Prostate gland (tissue), 2 donors: ENCODE measurements at regions not wholly inside any gene's neighbourhood (a gene's known extent, or its start where the extent isn't known, plus 50 kb on each side); places are given as distances from the start of the nearest gene placed in this dataset.

Experiments
- POLR2A ChIP-seq: fragments of 450-650 bp; IDR thresholded peaks from one replicate; pipeline ENCODE4 v1.6.1; 2016; ENCODE audit warnings: antibody characterized with exemption, mild to moderate bottlenecking
- TF ChIP-seq, protein P1 (sequence below), 4 experiments: fragments of 200-600 bp in 2 of 4; fragments of 450-650 bp in 2 of 4; sonication (generic) in 2 of 4; IDR thresholded peaks; 1 replicate in 3 of 4; 2 replicates in 1 of 4; pipeline ENCODE4 v1.5.1; 2016 to 2019; ENCODE audit warnings: antibody characterized with exemption in 4 of 4, mild to moderate bottlenecking in 2 of 4, moderate library complexity in 2 of 4

DNA sequence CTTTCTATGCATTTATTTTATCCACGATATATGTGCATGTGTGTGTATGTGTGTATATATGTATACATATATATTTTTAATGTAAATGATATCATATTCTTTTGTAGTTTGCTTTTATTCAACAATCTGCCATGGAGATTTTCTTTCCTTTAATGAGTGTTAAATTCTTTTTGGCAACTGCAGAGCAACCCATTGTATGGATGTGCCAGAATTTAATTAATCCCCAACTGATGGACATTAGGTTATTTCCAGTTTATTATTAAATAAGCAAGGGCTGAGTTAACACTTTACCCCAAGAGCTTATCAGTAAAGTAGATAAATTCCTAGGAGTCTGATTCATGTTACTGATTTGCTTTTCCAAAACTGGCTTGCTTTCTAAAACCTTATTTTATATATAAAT is 58.9 kb upstream of the CD28 start:
- TF ChIP-seq, protein P1, sequence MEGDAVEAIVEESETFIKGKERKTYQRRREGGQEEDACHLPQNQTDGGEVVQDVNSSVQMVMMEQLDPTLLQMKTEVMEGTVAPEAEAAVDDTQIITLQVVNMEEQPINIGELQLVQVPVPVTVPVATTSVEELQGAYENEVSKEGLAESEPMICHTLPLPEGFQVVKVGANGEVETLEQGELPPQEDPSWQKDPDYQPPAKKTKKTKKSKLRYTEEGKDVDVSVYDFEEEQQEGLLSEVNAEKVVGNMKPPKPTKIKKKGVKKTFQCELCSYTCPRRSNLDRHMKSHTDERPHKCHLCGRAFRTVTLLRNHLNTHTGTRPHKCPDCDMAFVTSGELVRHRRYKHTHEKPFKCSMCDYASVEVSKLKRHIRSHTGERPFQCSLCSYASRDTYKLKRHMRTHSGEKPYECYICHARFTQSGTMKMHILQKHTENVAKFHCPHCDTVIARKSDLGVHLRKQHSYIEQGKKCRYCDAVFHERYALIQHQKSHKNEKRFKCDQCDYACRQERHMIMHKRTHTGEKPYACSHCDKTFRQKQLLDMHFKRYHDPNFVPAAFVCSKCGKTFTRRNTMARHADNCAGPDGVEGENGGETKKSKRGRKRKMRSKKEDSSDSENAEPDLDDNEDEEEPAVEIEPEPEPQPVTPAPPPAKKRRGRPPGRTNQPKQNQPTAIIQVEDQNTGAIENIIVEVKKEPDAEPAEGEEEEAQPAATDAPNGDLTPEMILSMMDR (IDR thresholded peaks at IDR 0.05) = no peak
- no peak for TF ChIP-seq POLR2A
